Type B pancreatic cell (in vitro differentiated cells): ENCODE measurements at regions not wholly inside any gene's neighbourhood (a gene's known extent, or its start where the extent isn't known, plus 50 kb on each side); places are given as distances from the start of the nearest gene placed in this dataset.

ENCODE experiments used
- DNase-seq: peaks from one replicate; pipeline ENCODE4 v3.0.0; 2021; ENCODE audit warnings: mixed read lengths; ENCODE audit not compliant: unreplicated experiment; ENCODE audit errors: extremely low spot score
- H3K27ac Mint-ChIP-seq: 2 replicates; pipeline ENCODE4 v1.8.0; 2021; ENCODE audit warnings: mild to moderate bottlenecking, mixed read lengths
- H3K27me3 Mint-ChIP-seq: 2 replicates; pipeline ENCODE4 v1.8.0; 2021; ENCODE audit warnings: mixed read lengths
- H3K36me3 Mint-ChIP-seq: 2 replicates; pipeline ENCODE4 v1.8.0; 2021; ENCODE audit warnings: mixed read lengths
- H3K4me1 Mint-ChIP-seq: one replicate; pipeline ENCODE4 v1.8.0; 2021; ENCODE audit warnings: mixed read lengths; ENCODE audit not compliant: unreplicated experiment
- H3K4me3 Mint-ChIP-seq: 2 replicates; pipeline ENCODE4 v1.8.0; 2021; ENCODE audit warnings: mild to moderate bottlenecking, mixed read lengths
- H3K9me3 Mint-ChIP-seq: 2 replicates; pipeline ENCODE4 v1.8.0; 2021; ENCODE audit warnings: mixed read lengths
- CTCF ChIP-seq: fragments of 200-600 bp; sonication (generic); conservative IDR thresholded peaks from 2 replicates; pipeline ENCODE4 v1.5.0; 2021; ENCODE audit warnings: antibody characterized with exemption, mild to moderate bottlenecking

- Mint-ChIP-seq H3K4me3 (no peak overlapping the region), H3K36me3 (no peaks in the 10 kb centered on the region), H3K27ac (no peak overlapping the region), H3K27me3 (peaks cover 13% of the 10 kb centered on the region), H3K4me1 (no peaks in the 10 kb centered on the region), H3K9me3 (no peaks in the 10 kb centered on the region)
- peak; percentile 92 for TF ChIP-seq CTCF
- no peak for DNase-seq
Measured at GRCh38 chr21:25385911-25386474, 221.3 kb downstream of the MRPL39 start.

DNA sequence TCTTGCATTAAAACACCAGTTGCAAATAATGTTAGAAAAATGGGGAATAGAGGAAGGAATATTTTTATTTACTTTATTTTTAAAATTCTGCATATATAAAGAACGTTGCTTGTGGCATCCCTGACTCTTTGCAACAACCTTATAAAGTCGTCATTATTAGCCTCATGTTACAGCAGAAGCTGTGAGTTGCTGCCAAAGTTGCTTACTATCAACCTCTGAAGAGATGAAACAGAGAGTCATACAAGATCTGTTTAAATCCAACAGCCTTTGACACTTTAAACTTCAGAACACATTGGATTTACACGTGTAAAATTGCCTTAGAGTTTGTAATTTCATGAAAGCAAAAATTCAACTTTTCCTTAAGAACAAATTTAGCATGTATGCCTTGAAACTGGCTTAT is 221.9 kb downstream of the MRPL39 start:
- Mint-ChIP-seq H3K4me3 (no peak overlapping the region), H3K4me1 (no peaks in the 10 kb centered on the region), H3K27ac (no peak overlapping the region), H3K36me3 (no peaks in the 10 kb centered on the region), H3K9me3 (no peaks in the 10 kb centered on the region), H3K27me3 (peaks cover 13% of the 10 kb centered on the region)
- no peak for TF ChIP-seq CTCF
- DNase-seq = no peak

DNA sequence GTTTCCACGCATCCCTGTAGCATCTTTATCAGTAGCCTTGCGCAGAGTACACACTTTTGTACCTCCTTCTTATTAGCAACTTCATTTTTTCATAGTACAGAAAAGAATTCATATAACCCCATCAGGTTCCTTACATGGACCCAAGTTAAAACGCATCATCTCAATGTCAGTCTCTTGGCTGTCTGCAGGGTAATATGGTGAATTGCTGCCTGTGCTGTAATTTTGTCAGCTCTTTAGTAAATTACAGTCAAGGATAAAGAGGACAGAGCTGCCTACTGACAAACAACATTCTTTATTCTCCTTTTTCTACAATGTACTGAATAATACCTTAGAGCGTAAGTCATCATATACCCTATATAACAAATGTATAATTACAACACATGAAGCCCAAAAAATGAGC is 222.5 kb downstream of the MRPL39 start:
- H3K36me3 Mint-ChIP-seq = no peaks in the 10 kb centered on the region
- no peak overlapping the region for H3K4me3 Mint-ChIP-seq
- no peaks in the 10 kb centered on the region for H3K9me3 Mint-ChIP-seq
- no peak for DNase-seq
- no peak overlapping the region for H3K27ac Mint-ChIP-seq
- TF ChIP-seq CTCF = no peak
- no peaks in the 10 kb centered on the region for H3K4me1 Mint-ChIP-seq
- H3K27me3 Mint-ChIP-seq = peaks cover 12% of the 10 kb centered on the region

DNA sequence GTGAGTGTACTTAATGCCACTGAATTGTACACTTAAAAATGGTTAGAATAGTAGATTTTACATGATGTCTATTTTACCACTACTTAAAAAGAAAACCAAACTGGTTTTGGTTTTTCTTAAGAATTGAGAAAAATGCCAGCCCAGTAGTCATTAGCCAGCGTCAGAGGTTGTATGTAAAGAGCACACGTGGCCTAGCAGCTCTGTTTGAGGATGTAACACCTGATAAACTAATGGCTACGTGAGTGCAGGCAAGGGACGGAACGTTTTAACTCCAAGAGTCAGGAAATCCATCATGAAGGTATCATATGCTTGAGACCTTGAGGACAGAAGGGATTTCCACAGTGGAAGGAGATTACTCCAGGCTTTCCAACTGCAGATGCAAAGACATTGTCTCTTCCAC is 223.7 kb downstream of the MRPL39 start:
- no peaks in the 10 kb centered on the region for H3K9me3 Mint-ChIP-seq
- no peak for DNase-seq
- no peak for TF ChIP-seq CTCF
- H3K4me1 Mint-ChIP-seq = no peaks in the 10 kb centered on the region
- no peak overlapping the region for H3K4me3 Mint-ChIP-seq
- peaks cover 6% of the 10 kb centered on the region for H3K27me3 Mint-ChIP-seq
- no peak overlapping the region for H3K27ac Mint-ChIP-seq
- H3K36me3 Mint-ChIP-seq = no peaks in the 10 kb centered on the region

GRCh38 chr21:25381936-25382452 is 225.3 kb downstream of the MRPL39 start:
- H3K27ac Mint-ChIP-seq = no peak overlapping the region
- H3K27me3 Mint-ChIP-seq = no peaks in the 10 kb centered on the region
- H3K9me3 Mint-ChIP-seq = no peaks in the 10 kb centered on the region
- H3K36me3 Mint-ChIP-seq = no peaks in the 10 kb centered on the region
- no peak for TF ChIP-seq CTCF
- H3K4me3 Mint-ChIP-seq = no peak overlapping the region
- DNase-seq = no peak
- no peaks in the 10 kb centered on the region for H3K4me1 Mint-ChIP-seq

- no peak for DNase-seq
- no peak for TF ChIP-seq CTCF
- no peak overlapping the region for H3K27ac Mint-ChIP-seq
- H3K4me1 Mint-ChIP-seq = no peaks in the 10 kb centered on the region
- no peak overlapping the region for H3K4me3 Mint-ChIP-seq
- no peaks in the 10 kb centered on the region for H3K36me3 Mint-ChIP-seq
- H3K9me3 Mint-ChIP-seq = no peaks in the 10 kb centered on the region
- H3K27me3 Mint-ChIP-seq = no peaks in the 10 kb centered on the region
Measured at GRCh38 chr21:25375675-25376074, 231.6 kb downstream of the MRPL39 start.
